Neuronal stem cell (in vitro differentiated cells): ENCODE measurements at regions not wholly inside any gene's neighbourhood (a gene's known extent, or its start where the extent isn't known, plus 50 kb on each side); places are given as distances from the start of the nearest gene placed in this dataset.
A peak's percentile ranks its signal among the peaks of the same experiment; 100 is the strongest.

Source experiments
- DNase-seq: peaks from one replicate; pipeline ENCODE4 v3.0.0-alpha.2; 2013; ENCODE audit warnings: low spot score
- H2AFZ ChIP-seq: one replicate; pipeline ENCODE4 v1.6.1; 2013; ENCODE audit warnings: mild to moderate bottlenecking, low read length, inconsistent platforms
- H2AK5ac ChIP-seq: 2 replicates; pipeline ENCODE4 v1.6.1; 2013; ENCODE audit warnings: low read depth, mild to moderate bottlenecking, inconsistent platforms, low read length, moderate library complexity, mixed read lengths
- H2BK120ac ChIP-seq: 2 replicates; pipeline ENCODE4 v1.6.1; 2013; ENCODE audit warnings: low read depth, mild to moderate bottlenecking, inconsistent platforms, low read length, moderate library complexity, mixed read lengths
- H2BK12ac ChIP-seq: one replicate; pipeline ENCODE4 v1.6.1; 2013; ENCODE audit warnings: low read length, inconsistent platforms
- H2BK15ac ChIP-seq: 2 replicates; pipeline ENCODE4 v1.6.1; 2013; ENCODE audit warnings: mild to moderate bottlenecking, low read length, inconsistent platforms, mixed read lengths
- H2BK5ac ChIP-seq: one replicate; pipeline ENCODE4 v1.6.1; 2013; ENCODE audit warnings: inconsistent platforms, mild to moderate bottlenecking, low read length, moderate library complexity
- H3K14ac ChIP-seq: one replicate; pipeline ENCODE4 v1.6.1; 2013; ENCODE audit warnings: low read length, inconsistent platforms
- H3K18ac ChIP-seq: 2 replicates; pipeline ENCODE4 v1.6.1; 2013; ENCODE audit warnings: low read length, inconsistent platforms
- H3K23ac ChIP-seq: 2 replicates; pipeline ENCODE4 v1.6.1; 2013; ENCODE audit warnings: low read depth, mild to moderate bottlenecking, mixed read lengths, low read length, inconsistent platforms; ENCODE audit not compliant: poor library complexity
- H3K27ac ChIP-seq: replicated peaks from 3 replicates; pipeline ENCODE4 v1.5.1; 2013; ENCODE audit warnings: low read length, inconsistent platforms
- H3K27me3 ChIP-seq, 3 experiments: 2 replicates each; pipeline ENCODE4 v1.6.1; 2013; ENCODE audit warnings: low read length in 3 of 3, mild to moderate bottlenecking in 2 of 3, inconsistent platforms in 1 of 3, low read depth in 1 of 3, mixed read lengths in 1 of 3, moderate library complexity in 1 of 3; ENCODE audit not compliant: control insufficient read depth in 3 of 3, insufficient read depth in 3 of 3
- H3K36me3 ChIP-seq, 2 donors: replicated peaks in 1 of 2; 2 replicates each; pipeline ENCODE4 v1.6.1; 2013; ENCODE audit warnings: low read length in 2 of 2; ENCODE audit not compliant: control insufficient read depth in 2 of 2, insufficient read depth in 2 of 2
- H3K4ac ChIP-seq: 2 replicates; pipeline ENCODE4 v1.6.1; 2013; ENCODE audit warnings: inconsistent platforms, mild to moderate bottlenecking, low read length, moderate library complexity
- H3K4me1 ChIP-seq, 2 donors: 1 replicate in 1 of 2; 2 replicates in 1 of 2; pipeline ENCODE4 v1.6.1; 2013; ENCODE audit warnings: low read length in 2 of 2, low read depth in 1 of 2; ENCODE audit not compliant: control insufficient read depth in 2 of 2, insufficient read depth in 1 of 2
- H3K4me2 ChIP-seq: one replicate; pipeline ENCODE4 v1.6.1; 2013; ENCODE audit warnings: mild to moderate bottlenecking, low read length, inconsistent platforms; ENCODE audit not compliant: insufficient read depth, poor library complexity, severe bottlenecking
- H3K4me3 ChIP-seq, 2 donors: 2 replicates each; pipeline ENCODE4 v1.5.1; 2013; ENCODE audit warnings: low read length in 2 of 2, mild to moderate bottlenecking in 2 of 2, inconsistent platforms in 1 of 2, moderate library complexity in 1 of 2
- H3K79me1 ChIP-seq: one replicate; pipeline ENCODE4 v1.6.1; 2013; ENCODE audit warnings: low read depth, mild to moderate bottlenecking, inconsistent platforms, low read length, moderate library complexity
- H3K9ac ChIP-seq: one replicate; pipeline ENCODE4 v1.6.1; 2013; ENCODE audit warnings: mild to moderate bottlenecking, low read depth, low read length, inconsistent platforms; ENCODE audit not compliant: poor library complexity
- H3K9me3 ChIP-seq, 2 donors: replicated peaks in 1 of 2; 2 replicates each; pipeline versions ENCODE3 to v1.6.1; 2013; ENCODE audit warnings: low read length in 2 of 2, mild to moderate bottlenecking in 2 of 2, inconsistent platforms in 1 of 2, low read depth in 1 of 2, mixed read lengths in 1 of 2, moderate library complexity in 1 of 2; ENCODE audit not compliant: control insufficient read depth in 2 of 2, insufficient read depth in 1 of 2
- H4K8ac ChIP-seq: one replicate; pipeline ENCODE4 v1.6.1; 2013; ENCODE audit warnings: low read depth, mild to moderate bottlenecking, inconsistent platforms, low read length, moderate library complexity
- H4K91ac ChIP-seq: one replicate; pipeline ENCODE4 v1.6.1; 2013; ENCODE audit warnings: low read length, low read depth, mild to moderate bottlenecking, inconsistent platforms; ENCODE audit not compliant: poor library complexity
- WGBS, 2 donors: extraction: QIAGEN DNeasy Blood & Tissue Kit; methylation state at CpG; one replicate each; pipeline ENCODE4 v1.1.7; 2013; ENCODE audit warnings: missing lambda C conversion rate in 2 of 2, mixed read lengths in 1 of 2; ENCODE audit not compliant: insufficient read length in 2 of 2, insufficient replicate concordance in 1 of 2; ENCODE audit errors: extremely low coverage in 2 of 2; 5-methylcytosine and 5-hydroxymethylcytosine counted together

GRCh38 chr13:70430256-70430655, 322.0 kb upstream of the KLHL1 start:
- Histone ChIP-seq H2AK5ac (no peak overlapping the region), H3K23ac (no peak overlapping the region), H3K18ac (no peak overlapping the region), H2BK120ac (no peak overlapping the region), H4K8ac (no peak overlapping the region), H3K36me3 (no peaks in the 10 kb centered on the region), H3K79me1 (no peaks in the 10 kb centered on the region), H2AFZ (no peak overlapping the region), H3K4ac (no peak overlapping the region), H2BK5ac (no peak overlapping the region), H3K27ac (no peak overlapping the region), H3K4me2 (no peak overlapping the region), H3K4me3 (no peak overlapping the region), H2BK15ac (no peak overlapping the region), H4K91ac (no peak overlapping the region), H3K9me3 (no peaks in the 10 kb centered on the region), H3K27me3 (no peaks in the 10 kb centered on the region), H2BK12ac (no peak overlapping the region), H3K9ac (no peak overlapping the region), H3K14ac (no peak overlapping the region), H3K4me1 (peaks cover 0 to 3% of the 10 kb centered on the region in 2 donors)
- DNase-seq: no peak

GRCh38 chr13:70424928-70425327, 316.7 kb upstream of the KLHL1 start:
- Histone ChIP-seq H4K8ac (no peak overlapping the region), H3K4me3 (no peak overlapping the region), H3K14ac (no peak overlapping the region), H2BK5ac (no peak overlapping the region), H2BK120ac (no peak overlapping the region), H2BK15ac (no peak overlapping the region), H2AFZ (peak overlapping the region; percentile 40), H2AK5ac (no peak overlapping the region), H4K91ac (no peak overlapping the region), H3K36me3 (no peaks in the 10 kb centered on the region), H3K23ac (no peak overlapping the region), H3K27me3 (no peaks in the 10 kb centered on the region), H3K9ac (no peak overlapping the region), H2BK12ac (no peak overlapping the region), H3K27ac (no peak overlapping the region), H3K4me1 (no peaks in the 10 kb centered on the region), H3K9me3 (no peaks in the 10 kb centered on the region), H3K18ac (no peak overlapping the region), H3K79me1 (no peaks in the 10 kb centered on the region), H3K4ac (no peak overlapping the region), H3K4me2 (no peak overlapping the region)
- DNase-seq: no peak

DNA sequence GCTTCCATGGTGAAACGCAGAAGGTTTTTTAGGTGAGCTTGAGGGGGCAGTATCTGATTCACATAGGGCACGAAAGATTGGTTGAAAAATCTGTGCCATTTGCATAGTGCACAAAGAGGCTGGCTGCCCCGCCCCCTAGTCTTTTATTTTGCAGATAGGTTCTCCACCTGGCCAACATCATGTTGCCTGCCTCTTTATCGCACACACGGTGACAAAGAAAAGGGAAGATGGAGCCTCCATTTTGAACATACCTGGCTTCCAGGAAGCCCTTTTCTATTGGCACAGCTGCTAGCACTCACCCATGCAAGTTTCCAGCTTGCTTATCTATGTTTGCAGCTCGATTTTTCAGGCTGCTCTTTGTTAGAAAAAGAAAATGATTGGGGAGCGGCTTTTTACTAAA, 316.2 kb upstream of the KLHL1 start:
- Histone ChIP-seq H3K36me3 (no peaks in the 10 kb centered on the region), H3K79me1 (no peaks in the 10 kb centered on the region), H4K91ac (no peak overlapping the region), H3K14ac (no peak overlapping the region), H3K4me2 (no peak overlapping the region), H3K27ac (no peak overlapping the region), H3K23ac (no peak overlapping the region), H3K9me3 (no peaks in the 10 kb centered on the region), H3K4me3 (no peak overlapping the region), H2AK5ac (no peak overlapping the region), H2BK5ac (no peak overlapping the region), H3K18ac (no peak overlapping the region), H2AFZ (peak overlapping the region; percentile 40), H2BK120ac (no peak overlapping the region), H3K27me3 (no peaks in the 10 kb centered on the region), H2BK15ac (no peak overlapping the region), H3K4me1 (no peaks in the 10 kb centered on the region), H3K4ac (no peak overlapping the region), H4K8ac (no peak overlapping the region), H3K9ac (no peak overlapping the region), H2BK12ac (no peak overlapping the region)
- DNase-seq: no peak
- no CpG with 5 or more reads among the region's 7 CpGs for WGBS, 2 donors

- no peaks in the 10 kb centered on the region for H3K9me3 ChIP-seq
- no peak overlapping the region for H3K27ac ChIP-seq
- H2AFZ ChIP-seq: no peak overlapping the region
- H3K18ac ChIP-seq: no peak overlapping the region
- no peak for DNase-seq
- H2AK5ac ChIP-seq: no peak overlapping the region
- no peaks in the 10 kb centered on the region for H3K36me3 ChIP-seq
- H3K79me1 ChIP-seq: no peaks in the 10 kb centered on the region
- H4K8ac ChIP-seq: no peak overlapping the region
- no peak overlapping the region for H2BK120ac ChIP-seq
- H3K4ac ChIP-seq: no peak overlapping the region
- H3K4me3 ChIP-seq: no peak overlapping the region
- no peaks in the 10 kb centered on the region for H3K4me1 ChIP-seq
- no peak overlapping the region for H3K4me2 ChIP-seq
- H3K27me3 ChIP-seq: no peaks in the 10 kb centered on the region
- H2BK12ac ChIP-seq: no peak overlapping the region
- no peak overlapping the region for H3K23ac ChIP-seq
- no peak overlapping the region for H2BK15ac ChIP-seq
- no peak overlapping the region for H4K91ac ChIP-seq
- H2BK5ac ChIP-seq: no peak overlapping the region
- no peak overlapping the region for H3K14ac ChIP-seq
- H3K9ac ChIP-seq: no peak overlapping the region
Observed at GRCh38 chr13:70415136-70415535, 306.9 kb upstream of the KLHL1 start.
